ENCODE measurements at regions not wholly inside any gene's neighbourhood (a gene's known extent, or its start where the extent isn't known, plus 50 kb on each side); places are given as distances from the start of the nearest gene placed in this dataset.

DNA sequence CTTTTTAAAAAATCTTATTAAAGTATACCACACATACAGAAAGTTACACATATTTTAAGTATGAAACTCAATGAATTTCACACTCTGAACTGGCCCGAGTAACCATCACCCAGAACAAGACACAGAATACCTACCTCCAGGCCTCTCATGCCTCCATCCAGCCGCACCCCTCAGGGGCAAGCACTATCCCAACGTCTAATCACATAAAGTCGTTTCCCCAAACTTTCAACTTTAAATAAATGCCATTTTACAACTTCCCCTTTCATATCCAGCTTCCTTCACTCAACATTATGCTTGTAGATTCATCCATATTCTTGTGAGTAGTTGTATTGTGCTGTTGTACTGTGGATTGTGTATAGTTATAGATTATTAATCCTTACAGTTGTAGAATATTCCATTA lies 539.1 kb downstream of the CD83 start:
- Histone ChIP-seq H3K9me2 (replicated peaks; ENCODE audit: insufficient read depth) (no peaks in the 10 kb centered on the region), H2AFZ (no peak overlapping the region), H3K4me2 (no peak overlapping the region), H3K79me2 (no peaks in the 10 kb centered on the region), H4K20me1 (ENCODE audit: insufficient read depth, poor library complexity, severe bottlenecking) (no peaks in the 10 kb centered on the region), H3K4me3 (no peak overlapping the region), H3K27me3 (no peaks in the 10 kb centered on the region), H3K4me1 (ENCODE audit: insufficient read depth) (peaks cover 6% of the 10 kb centered on the region), H3K9me3 (ENCODE audit: low read depth) (no peaks in the 10 kb centered on the region), H3K27ac (no peak overlapping the region), H3K36me3 (replicated peaks; ENCODE audit: insufficient read depth, low read depth) (no peaks in the 10 kb centered on the region)
- DNase-seq (ENCODE audit: low spot score) = no peak
- TF ChIP-seq EZH2 (IDR thresholded peaks at IDR 0.05; ENCODE audit: borderline replicate concordance) (no peak), EZH2phosphoT487 (IDR thresholded peaks at IDR 0.05; ENCODE audit: low read depth, severe bottlenecking, unreplicated experiment) (no peak)
- TF ChIP-seq, protein P1, sequence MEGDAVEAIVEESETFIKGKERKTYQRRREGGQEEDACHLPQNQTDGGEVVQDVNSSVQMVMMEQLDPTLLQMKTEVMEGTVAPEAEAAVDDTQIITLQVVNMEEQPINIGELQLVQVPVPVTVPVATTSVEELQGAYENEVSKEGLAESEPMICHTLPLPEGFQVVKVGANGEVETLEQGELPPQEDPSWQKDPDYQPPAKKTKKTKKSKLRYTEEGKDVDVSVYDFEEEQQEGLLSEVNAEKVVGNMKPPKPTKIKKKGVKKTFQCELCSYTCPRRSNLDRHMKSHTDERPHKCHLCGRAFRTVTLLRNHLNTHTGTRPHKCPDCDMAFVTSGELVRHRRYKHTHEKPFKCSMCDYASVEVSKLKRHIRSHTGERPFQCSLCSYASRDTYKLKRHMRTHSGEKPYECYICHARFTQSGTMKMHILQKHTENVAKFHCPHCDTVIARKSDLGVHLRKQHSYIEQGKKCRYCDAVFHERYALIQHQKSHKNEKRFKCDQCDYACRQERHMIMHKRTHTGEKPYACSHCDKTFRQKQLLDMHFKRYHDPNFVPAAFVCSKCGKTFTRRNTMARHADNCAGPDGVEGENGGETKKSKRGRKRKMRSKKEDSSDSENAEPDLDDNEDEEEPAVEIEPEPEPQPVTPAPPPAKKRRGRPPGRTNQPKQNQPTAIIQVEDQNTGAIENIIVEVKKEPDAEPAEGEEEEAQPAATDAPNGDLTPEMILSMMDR (IDR thresholded peaks at IDR 0.05; ENCODE audit: poor library complexity) = no peak
- 69% methylated on average over 4 of the region's 4 CpGs for WGBS (ENCODE audit: low lambda C conversion rate, missing lambda C conversion rate)

DNA sequence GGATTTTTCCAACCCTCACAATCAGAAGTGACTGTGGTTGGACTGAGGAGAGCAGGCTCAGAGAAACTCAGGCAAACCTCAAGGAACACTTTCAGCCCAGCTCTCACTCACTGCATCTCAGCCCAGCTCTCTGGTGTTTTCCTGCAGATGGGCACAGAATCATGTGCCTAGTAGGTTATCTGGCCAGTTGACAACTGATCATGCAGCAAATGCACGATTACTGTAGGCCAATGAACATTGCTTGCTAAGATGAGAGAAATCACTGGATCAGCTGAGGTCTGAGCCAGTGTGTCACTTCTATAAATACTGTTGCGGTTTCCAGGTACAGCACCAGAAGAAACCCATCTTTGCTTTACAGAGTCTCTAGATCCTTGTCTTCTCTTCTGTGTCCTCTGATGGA lies 540.5 kb downstream of the CD83 start:
- no peak overlapping the region for H3K4me3 ChIP-seq
- H3K9me3 ChIP-seq (ENCODE audit: low read depth) = no peaks in the 10 kb centered on the region
- H3K9me2 ChIP-seq (replicated peaks; ENCODE audit: insufficient read depth) = no peaks in the 10 kb centered on the region
- H3K4me2 ChIP-seq = no peak overlapping the region
- H2AFZ ChIP-seq = no peak overlapping the region
- no peaks in the 10 kb centered on the region for H3K27me3 ChIP-seq
- no peaks in the 10 kb centered on the region for H3K79me2 ChIP-seq
- TF ChIP-seq EZH2 (IDR thresholded peaks at IDR 0.05; ENCODE audit: borderline replicate concordance) (no peak), EZH2phosphoT487 (IDR thresholded peaks at IDR 0.05; ENCODE audit: low read depth, severe bottlenecking, unreplicated experiment) (no peak)
- TF ChIP-seq, protein P1 (IDR thresholded peaks at IDR 0.05; ENCODE audit: poor library complexity) = no peak
- peaks cover 6% of the 10 kb centered on the region for H3K4me1 ChIP-seq (ENCODE audit: insufficient read depth)
- H4K20me1 ChIP-seq (ENCODE audit: insufficient read depth, poor library complexity, severe bottlenecking) = no peaks in the 10 kb centered on the region
- H3K27ac ChIP-seq = no peak overlapping the region
- H3K36me3 ChIP-seq (replicated peaks; ENCODE audit: insufficient read depth, low read depth) = no peaks in the 10 kb centered on the region
- 90% methylated on average over 2 of the region's 2 CpGs for WGBS (ENCODE audit: low lambda C conversion rate, missing lambda C conversion rate)
- no peak for DNase-seq (ENCODE audit: low spot score)

DNA sequence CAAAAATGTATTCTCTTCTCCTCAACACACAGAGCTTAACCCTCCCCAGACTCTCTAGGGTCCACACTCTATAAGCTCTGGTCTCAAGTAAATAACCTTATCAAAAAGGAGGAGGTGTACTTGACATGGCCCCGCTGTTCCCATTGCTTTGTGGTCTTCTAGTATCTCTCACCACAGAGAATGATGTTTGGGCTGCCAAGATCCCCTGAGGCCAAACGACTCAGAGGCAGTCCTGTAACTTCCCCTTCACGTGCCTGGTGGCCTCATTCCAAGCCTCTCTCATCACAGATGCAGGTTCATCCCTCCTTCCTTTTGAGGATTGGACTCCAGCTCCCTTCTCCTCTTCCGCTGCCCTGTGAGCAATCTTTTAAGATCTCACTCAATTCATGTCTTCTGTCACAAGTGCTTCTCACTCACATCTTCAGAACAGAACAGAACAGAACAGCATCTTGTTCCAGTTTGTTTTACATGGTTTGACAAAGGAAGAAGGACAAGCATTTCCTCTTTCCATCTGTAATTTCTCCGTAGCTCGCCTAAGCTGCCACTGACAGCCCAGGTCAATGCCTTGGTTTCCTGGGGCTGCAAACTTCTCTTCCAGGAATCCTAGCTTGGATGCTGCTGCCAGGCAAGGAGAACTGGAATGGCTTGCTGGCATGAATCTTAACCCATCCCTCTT lies 541.5 kb downstream of the CD83 start:
- DNase-seq (ENCODE audit: low spot score) = no peak

More for the DNA sequence above, 541.5 kb downstream of the CD83 start:
- TF ChIP-seq, protein P1 (IDR thresholded peaks at IDR 0.05; ENCODE audit: poor library complexity) = no peak
- TF ChIP-seq EZH2 (IDR thresholded peaks at IDR 0.05; ENCODE audit: borderline replicate concordance) (no peak), EZH2phosphoT487 (IDR thresholded peaks at IDR 0.05; ENCODE audit: low read depth, severe bottlenecking, unreplicated experiment) (no peak)
- Histone ChIP-seq H3K4me1 (ENCODE audit: insufficient read depth) (peaks cover 6% of the 10 kb centered on the region), H2AFZ (no peak overlapping the region), H3K4me3 (no peak overlapping the region), H3K27ac (no peak overlapping the region), H4K20me1 (ENCODE audit: insufficient read depth, poor library complexity, severe bottlenecking) (no peaks in the 10 kb centered on the region), H3K9me3 (ENCODE audit: low read depth) (no peaks in the 10 kb centered on the region), H3K79me2 (no peaks in the 10 kb centered on the region), H3K36me3 (replicated peaks; ENCODE audit: insufficient read depth, low read depth) (no peaks in the 10 kb centered on the region), H3K4me2 (no peak overlapping the region), H3K27me3 (no peaks in the 10 kb centered on the region), H3K9me2 (replicated peaks; ENCODE audit: insufficient read depth) (no peaks in the 10 kb centered on the region)
- 48% methylated on average over 6 of the region's 6 CpGs for whole genome bisulfite sequencing (ENCODE audit: low lambda C conversion rate, missing lambda C conversion rate)
